Brain microvascular endothelial cell (primary cell): ENCODE measurements at regions not wholly inside any gene's neighbourhood (a gene's known extent, or its start where the extent isn't known, plus 50 kb on each side); places are given as distances from the start of the nearest gene placed in this dataset.
"Not testable (repeated sequence)": the region's sequence is repeated elsewhere in the genome, so short reads cannot be mapped to it uniquely, and the experiment has no call there.

Experiments
- DNase-seq: peaks from one replicate; pipeline ENCODE4 v3.0.0-alpha.2; 2020
- H3K27ac ChIP-seq: fragments of 250-450 bp; sonication (Bioruptor Pico); 2 replicates; pipeline ENCODE4 v1.5.1; 2020; ENCODE audit warnings: mild to moderate bottlenecking, moderate library complexity
- H3K27me3 ChIP-seq: fragments of 250-450 bp; sonication (Bioruptor Pico); replicated peaks from 2 replicates; pipeline ENCODE4 v1.5.1; 2020; ENCODE audit warnings: mild to moderate bottlenecking
- H3K36me3 ChIP-seq: fragments of 250-450 bp; sonication (Bioruptor Pico); replicated peaks from 2 replicates; pipeline ENCODE4 v1.5.1; 2020; ENCODE audit warnings: mild to moderate bottlenecking
- H3K4me3 ChIP-seq: 2 replicates; pipeline ENCODE4 v1.5.1; 2011; ENCODE audit warnings: low read depth, mild to moderate bottlenecking, control low read depth, low read length, moderate library complexity
- CTCF ChIP-seq: IDR thresholded peaks from 2 replicates; pipeline ENCODE4 v1.5.1; 2011; ENCODE audit warnings: low read depth, mild to moderate bottlenecking, moderate library complexity, low read length, control low read depth, inconsistent platforms; ENCODE audit errors: missing control alignments
- in situ Hi-C: cut with HindIII; loops from 2 replicates; pipeline ENCODE4 v1.10.0; 2017; ENCODE audit warnings: low sequenced_read_pairs, low pct_ligation_motif_present

- Histone ChIP-seq H3K4me3 (no peak overlapping the region), H3K27ac (no peak overlapping the region), H3K27me3 (no peaks in the 10 kb centered on the region), H3K36me3 (no peaks in the 10 kb centered on the region)
- DNase-seq: no peak
- TF ChIP-seq CTCF: no peak
- in situ Hi-C loops: no loop called here
These were observed 205.3 kb downstream of the NAP1L3 start for GRCh38 chrX:93468075-93468474.

- Histone ChIP-seq H3K36me3 (no peaks in the 10 kb centered on the region), H3K27ac (no peak overlapping the region), H3K4me3 (no peak overlapping the region), H3K27me3 (no peaks in the 10 kb centered on the region)
- no peak for DNase-seq
- TF ChIP-seq CTCF: no peak
- in situ Hi-C loops: no loop called here
These were observed 207.0 kb downstream of the NAP1L3 start for GRCh38 chrX:93466383-93466782.

- Histone ChIP-seq H3K4me3 (no peak overlapping the region), H3K36me3 (no peaks in the 10 kb centered on the region), H3K27me3 (no peaks in the 10 kb centered on the region), H3K27ac (no peak overlapping the region)
- DNase-seq: no peak
- in situ Hi-C loops: no loop called here
- TF ChIP-seq CTCF: no peak
These were observed 212.3 kb downstream of the NAP1L3 start for GRCh38 chrX:93461060-93461459.

- Histone ChIP-seq H3K4me3 (no peak overlapping the region), H3K27ac (no peak overlapping the region), H3K27me3 (no peaks in the 10 kb centered on the region), H3K36me3 (no peaks in the 10 kb centered on the region)
- no peak for TF ChIP-seq CTCF
- in situ Hi-C loops: no loop called here
- no peak for DNase-seq
These were observed 218.9 kb downstream of the NAP1L3 start for GRCh38 chrX:93454509-93454908.

- DNase-seq, H3K27me3 ChIP-seq, H3K36me3 ChIP-seq, in situ Hi-C loops, H3K27ac ChIP-seq, H3K4me3 ChIP-seq: not testable (repeated sequence)
These were observed 238.7 kb downstream of the NAP1L3 start for GRCh38 chrX:93434721-93435120.

- DNase-seq: no peak
- H3K36me3 ChIP-seq: no peaks in the 10 kb centered on the region
- in situ Hi-C loops: no loop called here
- no peak overlapping the region for H3K27ac ChIP-seq
- no peak overlapping the region for H3K4me3 ChIP-seq
- H3K27me3 ChIP-seq: no peaks in the 10 kb centered on the region
- TF ChIP-seq CTCF: no peak
These were observed 244.9 kb downstream of the NAP1L3 start for GRCh38 chrX:93428497-93428896.
